Ovary (tissue), 3 donors: ENCODE measurements at regions not wholly inside any gene's neighbourhood (a gene's known extent, or its start where the extent isn't known, plus 50 kb on each side); places are given as distances from the start of the nearest gene placed in this dataset.

Experiments
- POLR2A ChIP-seq: fragments of 450-650 bp; IDR thresholded peaks from one replicate; pipeline ENCODE4 v1.6.1; 2017; ENCODE audit warnings: antibody characterized with exemption, mild to moderate bottlenecking, moderate library complexity
- TF ChIP-seq, protein P1 (sequence below), 3 donors: fragments of 450-650 bp in 2 of 3; fragments of 200-600 bp in 1 of 3; IDR thresholded peaks; one replicate each; pipeline versions ENCODE4 v1.5.1 to v1.8.0; 2016 to 2022; ENCODE audit warnings: antibody characterized with exemption in 3 of 3, mild to moderate bottlenecking in 1 of 3
- donor health status: DM: no; HTN: no; CAD: no.

DNA sequence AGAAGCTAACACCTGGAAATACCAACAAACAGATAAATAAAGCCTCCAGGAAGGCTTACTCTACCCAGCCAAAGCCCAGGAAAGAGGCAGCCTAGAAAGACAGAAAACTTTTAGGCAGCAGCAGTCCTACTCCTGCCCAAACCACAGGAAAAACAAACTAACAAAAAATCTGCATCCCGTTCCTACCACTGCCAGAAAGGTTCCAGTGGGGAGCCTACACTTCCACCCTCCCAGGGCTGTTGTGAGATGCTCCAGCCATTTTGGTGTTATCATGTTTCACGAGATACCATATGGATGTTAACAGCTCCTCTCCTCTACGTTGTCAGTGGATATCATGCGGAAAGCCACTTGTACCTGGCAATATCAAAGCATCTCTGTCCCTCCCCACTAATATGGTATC, 135.9 kb upstream of the ADRA1D start:
- TF ChIP-seq, protein P1, sequence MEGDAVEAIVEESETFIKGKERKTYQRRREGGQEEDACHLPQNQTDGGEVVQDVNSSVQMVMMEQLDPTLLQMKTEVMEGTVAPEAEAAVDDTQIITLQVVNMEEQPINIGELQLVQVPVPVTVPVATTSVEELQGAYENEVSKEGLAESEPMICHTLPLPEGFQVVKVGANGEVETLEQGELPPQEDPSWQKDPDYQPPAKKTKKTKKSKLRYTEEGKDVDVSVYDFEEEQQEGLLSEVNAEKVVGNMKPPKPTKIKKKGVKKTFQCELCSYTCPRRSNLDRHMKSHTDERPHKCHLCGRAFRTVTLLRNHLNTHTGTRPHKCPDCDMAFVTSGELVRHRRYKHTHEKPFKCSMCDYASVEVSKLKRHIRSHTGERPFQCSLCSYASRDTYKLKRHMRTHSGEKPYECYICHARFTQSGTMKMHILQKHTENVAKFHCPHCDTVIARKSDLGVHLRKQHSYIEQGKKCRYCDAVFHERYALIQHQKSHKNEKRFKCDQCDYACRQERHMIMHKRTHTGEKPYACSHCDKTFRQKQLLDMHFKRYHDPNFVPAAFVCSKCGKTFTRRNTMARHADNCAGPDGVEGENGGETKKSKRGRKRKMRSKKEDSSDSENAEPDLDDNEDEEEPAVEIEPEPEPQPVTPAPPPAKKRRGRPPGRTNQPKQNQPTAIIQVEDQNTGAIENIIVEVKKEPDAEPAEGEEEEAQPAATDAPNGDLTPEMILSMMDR (IDR thresholded peaks at IDR 0.05), result no peak
- no peak for TF ChIP-seq POLR2A
